GDM1 (cell line): ENCODE measurements at regions not wholly inside any gene's neighbourhood (a gene's known extent, or its start where the extent isn't known, plus 50 kb on each side); places are given as distances from the start of the nearest gene placed in this dataset.
"Not testable (repeated sequence)": the region's sequence is repeated elsewhere in the genome, so short reads cannot be mapped to it uniquely, and the experiment has no call there.

Source experiments
- DNase-seq: peaks from one replicate; lab custom pipeline; 2025; lab: John Stamatoyannopoulos, UW

GRCh38 chr6:21282360-21282759, 311.2 kb upstream of the SOX4 start:
- not testable (repeated sequence) for DNase-seq

GRCh38 chr6:21284166-21284565, 309.4 kb upstream of the SOX4 start:
- no peak for DNase-seq

GRCh38 chr6:21284706-21285105, 308.8 kb upstream of the SOX4 start:
- DNase-seq: no peak

DNA sequence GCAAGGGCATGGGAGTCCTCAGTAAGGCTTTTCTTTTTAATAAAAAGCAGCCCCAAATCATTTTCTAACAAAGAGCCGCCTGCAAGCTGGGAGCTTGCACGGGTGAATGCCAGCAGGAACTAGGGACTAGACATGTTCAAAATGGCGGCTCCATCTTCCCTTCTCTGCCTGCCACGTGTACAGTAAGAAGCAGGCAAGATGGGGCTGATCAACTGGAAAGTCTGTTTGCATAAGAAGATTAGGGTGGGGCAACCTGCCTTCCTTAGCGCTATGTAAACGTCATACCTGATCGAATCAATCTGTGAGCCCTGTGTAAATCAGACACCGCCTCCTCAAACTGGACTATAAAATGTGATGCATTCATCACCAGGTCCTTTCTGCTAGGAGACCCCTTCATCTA, 299.4 kb upstream of the SOX4 start:
- DNase-seq: no peak

GRCh38 chr6:21295506-21296240, 297.9 kb upstream of the SOX4 start:
- no peak for DNase-seq

DNA sequence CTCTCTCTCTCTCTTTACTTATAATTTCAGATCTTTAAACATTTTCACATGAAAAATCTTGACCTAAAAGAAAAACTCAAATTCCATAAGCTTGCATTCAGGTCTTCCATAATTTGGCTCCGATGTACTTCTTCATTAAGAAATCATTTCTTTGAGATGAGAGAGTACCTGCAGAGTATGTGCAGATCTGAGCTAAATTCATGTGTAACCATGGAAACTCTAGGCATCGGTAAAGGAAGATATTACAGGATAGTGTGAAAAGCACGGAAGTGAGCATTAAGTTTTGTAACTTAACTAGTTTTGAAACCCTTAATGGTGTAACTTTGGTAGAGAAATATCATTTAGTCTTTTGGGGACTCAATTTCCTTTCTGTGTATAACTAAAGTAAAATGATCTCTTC, 295.9 kb upstream of the SOX4 start:
- no peak for DNase-seq

DNA sequence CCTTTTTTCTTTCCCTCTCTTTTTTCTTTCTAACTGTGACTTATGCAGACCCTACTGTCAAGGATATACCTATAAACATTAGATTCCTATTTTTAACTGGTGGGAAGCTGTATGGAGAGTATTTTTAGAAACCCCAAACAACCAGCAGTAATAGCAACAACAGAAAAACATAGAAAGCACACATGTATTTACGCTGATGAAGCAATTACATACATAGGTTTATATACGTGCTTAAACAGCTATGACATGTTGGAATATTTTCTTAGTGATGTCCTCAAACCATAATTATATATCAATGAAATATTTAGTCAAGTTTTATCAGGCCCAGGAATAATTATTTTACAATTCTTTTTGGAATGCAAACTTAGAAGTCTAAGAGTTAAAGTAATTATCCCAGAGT, 294.3 kb upstream of the SOX4 start:
- DNase-seq: no peak

DNA sequence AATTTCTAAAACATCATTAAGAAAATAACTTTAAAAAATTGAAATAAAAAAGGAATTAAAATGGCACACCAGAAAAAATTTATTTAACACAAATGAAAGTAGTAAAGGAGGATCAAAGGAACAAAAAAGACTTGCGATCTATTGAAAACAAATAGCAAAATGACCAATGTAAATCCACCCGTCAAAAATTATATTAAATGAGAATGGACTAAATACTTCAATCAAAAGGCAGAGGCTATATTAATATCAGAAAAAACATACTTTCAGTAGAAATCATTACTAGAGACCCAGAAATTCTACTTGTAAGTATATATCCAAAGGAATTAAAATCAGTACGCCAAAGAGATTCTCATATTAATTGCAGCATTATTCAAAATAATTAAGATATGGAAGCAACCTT, 293.1 kb upstream of the SOX4 start:
- DNase-seq: no peak

DNA sequence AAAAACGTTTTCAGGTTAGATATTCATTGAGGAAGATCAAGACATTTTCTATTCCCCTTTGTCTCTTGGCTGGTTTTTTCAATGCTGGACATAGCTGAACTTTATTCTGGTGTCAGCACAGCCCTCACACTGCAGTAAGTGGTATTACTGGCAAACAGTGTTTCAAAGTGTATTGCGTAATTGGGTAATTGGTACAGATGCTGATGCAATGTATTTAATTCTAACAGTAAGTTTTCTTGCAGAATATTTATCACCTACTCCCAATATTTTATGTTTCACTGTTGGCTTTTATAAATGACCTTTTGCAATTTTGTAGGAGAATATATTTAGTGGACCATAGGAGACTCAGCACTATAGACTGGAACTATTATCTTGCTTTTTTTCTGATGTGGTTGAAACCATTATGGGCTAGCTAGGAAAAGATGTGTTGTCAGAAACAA, 287.6 kb upstream of the SOX4 start:
- no peak for DNase-seq

GRCh38 chr6:21306546-21306945, 287.0 kb upstream of the SOX4 start:
- DNase-seq: no peak

GRCh38 chr6:21309807-21310221, 283.7 kb upstream of the SOX4 start:
- no peak for DNase-seq

GRCh38 chr6:21310568-21311140, 282.9 kb upstream of the SOX4 start:
- no peak for DNase-seq

- no peak for DNase-seq
Measured at GRCh38 chr6:21312118-21312517, 281.4 kb upstream of the SOX4 start.

DNA sequence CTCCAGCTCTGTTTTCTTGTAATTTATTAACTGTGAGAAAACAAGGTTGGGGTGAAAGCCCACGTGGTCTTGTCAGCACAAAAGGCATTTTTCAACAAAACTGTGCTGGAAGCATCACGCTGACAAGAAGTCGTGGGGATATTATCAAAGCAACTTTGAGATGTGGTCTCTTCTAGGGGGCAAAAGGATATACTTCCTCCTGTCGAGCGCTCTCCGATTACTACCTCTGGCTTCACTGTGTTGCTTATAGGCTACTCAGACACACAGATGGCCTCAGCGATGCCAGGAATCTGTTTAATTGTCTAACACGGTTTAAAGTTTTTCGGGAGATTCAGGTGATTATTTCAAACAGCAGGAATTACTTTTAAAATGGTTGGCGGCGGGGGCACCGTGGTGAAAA, 275.9 kb upstream of the SOX4 start:
- DNase-seq: no peak

- DNase-seq: no peak
Measured at GRCh38 chr6:21321076-21321475, 272.5 kb upstream of the SOX4 start.

DNA sequence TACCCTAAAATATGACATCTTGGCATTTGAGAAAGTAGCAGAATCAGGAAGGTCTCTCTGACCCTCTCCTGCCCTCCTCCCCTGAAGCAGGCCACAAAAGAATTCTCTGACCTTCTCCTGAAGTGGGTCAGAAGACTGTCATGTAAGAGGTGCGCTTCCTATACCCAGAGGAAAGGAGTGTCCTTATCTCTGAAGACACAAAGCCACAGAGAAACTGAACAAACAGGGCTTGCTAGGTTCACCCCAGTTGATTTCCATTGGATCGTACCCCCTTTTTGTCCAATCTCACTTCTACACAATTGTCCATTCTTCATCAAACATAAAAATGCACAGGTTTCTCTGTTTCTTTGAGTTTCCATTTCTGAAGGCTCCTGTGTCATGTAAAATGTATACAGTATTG, 272.0 kb upstream of the SOX4 start:
- no peak for DNase-seq

DNA sequence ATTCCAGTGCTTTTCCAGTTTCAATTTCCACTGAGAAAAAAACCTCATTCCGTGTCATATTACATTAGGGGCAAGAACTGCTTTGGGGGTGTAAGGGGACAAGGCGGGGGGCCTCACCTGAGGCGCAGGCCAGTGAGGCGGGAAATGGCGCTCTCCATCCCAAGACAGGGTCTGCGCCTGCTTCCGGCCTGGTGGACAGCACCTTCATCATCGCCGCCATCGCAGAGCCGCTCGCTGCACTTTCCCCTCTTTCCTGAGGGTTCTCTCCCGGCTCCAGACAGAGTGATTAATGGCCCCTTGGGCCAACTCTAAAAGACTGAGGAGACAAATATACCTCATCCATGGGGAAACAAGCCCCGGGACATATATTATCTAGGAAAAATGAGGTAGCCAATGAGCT, 270.0 kb upstream of the SOX4 start:
- no peak for DNase-seq

DNA sequence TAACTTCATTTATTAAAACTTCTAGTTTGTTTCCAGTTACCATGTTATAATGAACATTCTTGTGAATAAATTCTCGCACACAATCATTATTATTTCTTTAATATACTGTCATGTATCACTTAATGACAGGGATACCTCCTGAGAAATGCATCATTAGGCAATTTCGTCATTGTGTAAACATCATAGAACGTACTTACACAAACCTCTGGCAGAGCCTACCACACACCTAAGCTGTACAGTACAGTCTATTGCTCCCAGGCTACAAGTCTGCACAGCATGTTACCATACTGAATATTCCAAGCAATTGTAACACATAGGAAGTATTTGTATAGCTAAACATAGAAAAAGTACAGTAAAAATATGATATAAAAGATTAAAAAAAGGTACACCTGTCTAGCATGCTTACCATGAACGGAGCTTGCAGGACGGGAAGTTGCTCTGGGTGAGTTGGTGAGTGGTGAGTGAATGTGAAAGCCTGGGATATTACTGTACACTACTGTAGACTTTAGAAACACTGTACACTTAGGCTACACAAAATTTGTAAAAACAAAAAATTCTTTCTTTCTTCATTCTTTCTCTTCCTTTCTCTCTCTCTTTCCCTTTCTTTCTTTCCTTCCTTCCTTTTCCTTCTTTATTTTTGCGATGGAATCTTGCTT, 268.2 kb upstream of the SOX4 start:
- no peak for DNase-seq

DNA sequence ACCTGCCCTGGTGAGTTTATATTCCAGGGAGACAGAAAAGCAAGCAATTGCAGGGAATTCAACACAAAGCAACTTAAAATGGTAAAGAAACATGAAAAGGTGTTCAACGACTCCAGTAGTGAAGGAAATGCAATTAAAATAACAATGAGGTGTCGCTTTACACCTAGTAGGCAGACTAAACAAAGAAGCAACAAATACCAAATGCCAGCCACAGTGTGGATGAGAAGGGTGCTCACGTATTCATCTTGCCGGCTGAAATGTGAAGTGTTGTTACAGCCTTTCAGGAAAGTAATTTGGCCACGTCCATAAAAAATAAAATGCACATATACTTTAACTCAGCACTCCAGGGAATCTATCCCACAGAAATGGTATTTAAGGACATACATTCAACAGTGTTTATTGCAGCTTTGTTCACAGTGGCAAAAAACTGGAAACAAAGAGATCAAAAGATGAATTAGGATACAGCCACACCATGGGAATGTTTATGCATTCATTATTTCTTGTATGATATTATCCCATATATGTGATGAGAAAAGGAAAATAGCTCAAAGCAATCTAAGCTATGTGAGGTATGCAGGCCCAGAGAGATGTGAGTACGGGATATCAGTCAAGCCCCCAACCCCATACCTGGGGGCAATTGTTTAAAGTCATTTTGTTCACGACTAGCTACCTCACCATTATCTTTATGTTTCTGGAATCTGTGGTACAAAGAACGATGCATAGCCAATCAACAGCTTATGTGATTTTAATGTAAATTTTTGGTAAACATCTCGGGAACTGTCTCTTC, 266.0 kb upstream of the SOX4 start:
- no peak for DNase-seq

DNA sequence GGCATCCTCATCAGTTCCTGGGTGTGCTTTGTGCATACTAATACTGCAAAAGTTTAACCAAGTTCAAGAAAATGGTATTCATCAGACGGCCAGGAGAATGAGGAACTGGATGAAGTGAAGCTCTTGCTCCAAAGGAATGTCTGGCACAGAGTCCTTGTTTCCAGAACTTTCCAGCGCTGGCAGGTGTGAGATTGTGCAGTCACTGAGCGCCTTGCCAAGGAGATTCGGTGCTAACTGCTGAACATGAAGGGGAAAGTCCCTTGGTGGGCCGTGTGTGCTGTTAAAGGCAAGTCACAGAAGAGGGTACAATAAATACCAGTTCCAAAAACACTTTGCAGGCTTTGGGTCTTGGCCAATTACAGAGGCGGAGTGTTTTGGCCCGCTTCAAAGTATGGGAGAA, 262.3 kb upstream of the SOX4 start:
- DNase-seq: no peak

DNA sequence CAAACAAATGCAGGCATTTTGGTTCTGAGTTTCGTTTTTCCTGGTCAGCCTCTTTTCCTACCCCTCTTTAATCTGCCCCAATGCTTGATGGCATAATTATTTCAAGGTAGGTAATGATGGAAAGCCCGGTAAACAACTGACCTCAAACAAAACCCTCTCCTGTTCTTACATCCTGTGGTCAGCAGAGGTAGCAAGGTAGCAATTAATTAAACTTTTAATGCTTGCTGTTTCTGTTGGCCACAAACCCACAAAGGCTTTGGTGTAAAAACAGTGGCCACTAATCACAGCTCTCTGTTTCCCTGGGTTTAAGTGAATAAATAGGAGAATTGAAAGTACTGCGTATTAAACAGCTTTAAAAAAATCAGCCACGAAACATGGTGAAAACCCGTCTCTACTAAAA, 261.5 kb upstream of the SOX4 start:
- no peak for DNase-seq

GRCh38 chr6:21332660-21333059, 260.9 kb upstream of the SOX4 start:
- DNase-seq: no peak

DNA sequence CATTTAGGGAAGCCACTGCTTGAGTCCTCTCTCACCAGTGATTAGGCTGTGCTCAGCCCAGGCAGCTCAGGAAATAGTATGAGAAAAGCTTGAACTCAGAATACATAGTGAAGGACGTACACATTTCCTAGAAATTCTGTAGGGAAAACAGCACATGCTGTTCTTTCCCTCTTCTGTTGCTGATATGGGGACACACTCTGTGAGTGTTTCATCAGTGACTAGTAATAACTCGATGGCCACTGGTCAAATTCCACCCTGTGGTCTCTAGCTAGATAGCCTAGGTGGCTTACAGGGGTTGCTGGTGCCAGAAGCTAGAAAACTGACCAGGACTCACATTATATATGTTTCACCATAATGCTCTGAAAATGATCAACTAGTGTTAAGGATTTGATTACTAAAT, 259.8 kb upstream of the SOX4 start:
- no peak for DNase-seq
